SK-N-SH (cell line): ENCODE measurements at regions not wholly inside any gene's neighbourhood (a gene's known extent, or its start where the extent isn't known, plus 50 kb on each side); places are given as distances from the start of the nearest gene placed in this dataset.

Source experiments
- CHD2 ChIP-seq: fragments of 150-350 bp; IDR thresholded peaks from 2 replicates; pipeline ENCODE4 v1.6.1; 2018; ENCODE audit warnings: low read length; ENCODE audit not compliant: partially characterized antibody
- JUND ChIP-seq: IDR thresholded peaks from 2 replicates; pipeline ENCODE4 v1.4.0; 2012
- MAX ChIP-seq: IDR thresholded peaks from 2 replicates; pipeline ENCODE4 v1.4.0; 2012; ENCODE audit warnings: low read depth
- POLR2AphosphoS5 ChIP-seq: IDR thresholded peaks from 2 replicates; pipeline ENCODE4 v1.6.1; 2012; ENCODE audit warnings: low read depth, low read length
- REST ChIP-seq: IDR thresholded peaks from 2 replicates; pipeline ENCODE4 v1.6.1; 2012; ENCODE audit warnings: mild to moderate bottlenecking, low read depth, low read length, moderate library complexity
- TF ChIP-seq, protein P1 (sequence below): fragments of 200-600 bp; sonication (generic); IDR thresholded peaks from 2 replicates; pipeline ENCODE4 v1.6.1; 2017; ENCODE audit warnings: antibody characterized with exemption, mild to moderate bottlenecking, moderate library complexity

DNA sequence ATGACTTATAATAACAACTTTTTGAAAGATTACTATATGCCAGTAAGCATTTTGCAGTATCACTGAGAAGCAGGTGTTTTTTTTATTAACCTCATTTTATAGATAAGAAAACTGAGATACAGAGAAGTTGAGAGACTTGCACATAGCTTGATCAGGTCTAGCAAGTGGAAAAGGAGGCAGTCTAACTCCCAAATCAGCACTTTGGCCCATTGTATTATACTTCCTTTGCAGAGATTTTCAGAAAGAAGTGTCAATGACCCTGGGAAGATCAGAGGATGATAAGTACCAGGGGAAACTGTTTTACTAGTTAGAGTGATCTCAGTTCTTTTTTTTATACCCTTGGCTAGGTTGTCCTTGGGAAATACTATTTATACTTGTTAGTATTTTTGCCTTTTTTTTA lies 358.7 kb downstream of the SQOR start:
- TF ChIP-seq, protein P1, sequence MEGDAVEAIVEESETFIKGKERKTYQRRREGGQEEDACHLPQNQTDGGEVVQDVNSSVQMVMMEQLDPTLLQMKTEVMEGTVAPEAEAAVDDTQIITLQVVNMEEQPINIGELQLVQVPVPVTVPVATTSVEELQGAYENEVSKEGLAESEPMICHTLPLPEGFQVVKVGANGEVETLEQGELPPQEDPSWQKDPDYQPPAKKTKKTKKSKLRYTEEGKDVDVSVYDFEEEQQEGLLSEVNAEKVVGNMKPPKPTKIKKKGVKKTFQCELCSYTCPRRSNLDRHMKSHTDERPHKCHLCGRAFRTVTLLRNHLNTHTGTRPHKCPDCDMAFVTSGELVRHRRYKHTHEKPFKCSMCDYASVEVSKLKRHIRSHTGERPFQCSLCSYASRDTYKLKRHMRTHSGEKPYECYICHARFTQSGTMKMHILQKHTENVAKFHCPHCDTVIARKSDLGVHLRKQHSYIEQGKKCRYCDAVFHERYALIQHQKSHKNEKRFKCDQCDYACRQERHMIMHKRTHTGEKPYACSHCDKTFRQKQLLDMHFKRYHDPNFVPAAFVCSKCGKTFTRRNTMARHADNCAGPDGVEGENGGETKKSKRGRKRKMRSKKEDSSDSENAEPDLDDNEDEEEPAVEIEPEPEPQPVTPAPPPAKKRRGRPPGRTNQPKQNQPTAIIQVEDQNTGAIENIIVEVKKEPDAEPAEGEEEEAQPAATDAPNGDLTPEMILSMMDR, result no peak
- TF ChIP-seq POLR2AphosphoS5 (no peak), CHD2 (no peak), JUND (no peak), REST (no peak), MAX (no peak)
